Lung (tissue), 11 donors: ENCODE measurements at regions not wholly inside any gene's neighbourhood (a gene's known extent, or its start where the extent isn't known, plus 50 kb on each side); places are given as distances from the start of the nearest gene placed in this dataset.
A peak's percentile ranks its signal among the peaks of the same experiment; 100 is the strongest.

Experiments used
- ATAC-seq: fragments of 200-7000 bp; cut with Tn5 transposase; one replicate; pipeline ENCODE4 v1.9.1; 2020; ENCODE audit warnings: moderate number of reproducible peaks; ENCODE audit not compliant: insufficient read depth, low FRiP score
- DNase-seq, 3 donors: peaks; one replicate each; pipeline ENCODE4 v3.0.0-alpha.2; 2013 to 2017
- H3K27ac ChIP-seq, 2 donors: one replicate each; pipeline ENCODE4 v1.5.1; 2013; ENCODE audit warnings: mild to moderate bottlenecking in 2 of 2, moderate library complexity in 2 of 2, control low read depth in 1 of 2, inconsistent platforms in 1 of 2, low read depth in 1 of 2, low read length in 1 of 2
- H3K27me3 ChIP-seq, 3 donors: one replicate each; pipeline ENCODE4 v1.5.1; 2013; ENCODE audit warnings: low read length in 2 of 3; ENCODE audit not compliant: control insufficient read depth in 3 of 3, insufficient read depth in 3 of 3
- H3K36me3 ChIP-seq, 4 donors: one replicate each; pipeline ENCODE4 v1.5.1; 2013; ENCODE audit warnings: low read length in 4 of 4, mild to moderate bottlenecking in 1 of 4, moderate library complexity in 1 of 4; ENCODE audit not compliant: control insufficient read depth in 4 of 4, insufficient read depth in 4 of 4
- H3K4me1 ChIP-seq, 5 donors: one replicate each; pipeline ENCODE4 v1.5.1; 2013; ENCODE audit warnings: low read length in 5 of 5, mild to moderate bottlenecking in 2 of 5, moderate library complexity in 1 of 5; ENCODE audit not compliant: control insufficient read depth in 5 of 5, insufficient read depth in 5 of 5
- H3K4me3 ChIP-seq: one replicate; pipeline ENCODE4 v1.5.1; 2013; ENCODE audit warnings: mild to moderate bottlenecking, control low read depth, moderate library complexity
- H3K9ac ChIP-seq, 2 donors: one replicate each; pipeline ENCODE4 v1.5.1; 2013; ENCODE audit warnings: low read length in 2 of 2, control low read depth in 1 of 2; ENCODE audit not compliant: insufficient read depth in 1 of 2
- H3K9me3 ChIP-seq, 4 donors: one replicate each; pipeline ENCODE4 v1.5.1; 2013; ENCODE audit warnings: low read length in 3 of 4, mild to moderate bottlenecking in 1 of 4, moderate library complexity in 1 of 4; ENCODE audit not compliant: control insufficient read depth in 4 of 4, insufficient read depth in 3 of 4
- WGBS, 2 donors: extraction: QIAGEN DNeasy Blood & Tissue Kit; methylation state at CpG; one replicate each; pipeline ENCODE4 v1.1.7; 2013; 5-methylcytosine and 5-hydroxymethylcytosine counted together
- TF ChIP-seq, protein P1 (sequence below): IDR thresholded peaks from 2 replicates; pipeline ENCODE4 v1.5.1; 2012; ENCODE audit warnings: mild to moderate bottlenecking; ENCODE audit errors: control extremely low read depth, extremely low read depth
- donor health status: control.
- donor health status: control.
- donor health status: Bipolar disorder and iron deficiency.
- donor health status: healthy.
- donor health status: DM: yes; HTN: yes; CAD: no.

DNA sequence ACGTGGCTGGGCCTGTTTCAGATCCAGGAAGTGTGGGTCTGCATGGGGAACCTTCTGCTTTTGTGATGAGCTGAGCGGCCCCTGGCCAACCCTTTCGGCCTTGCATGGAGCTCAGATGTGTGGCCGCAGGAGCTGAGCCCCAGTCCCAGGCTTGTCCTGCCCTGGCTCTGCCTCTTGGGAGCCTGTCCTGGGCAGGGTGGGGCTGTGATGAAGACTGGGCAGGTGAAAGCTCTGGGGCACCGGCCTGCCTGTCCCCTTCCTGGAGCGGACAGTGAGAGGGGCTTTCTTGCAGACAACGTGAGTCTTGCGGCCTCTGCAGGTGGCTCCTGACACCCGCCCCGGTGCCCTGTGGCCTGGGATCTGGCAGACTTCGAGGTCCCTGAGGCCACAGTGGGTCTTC, 1296.6 kb downstream of the BRD1 start:
- WGBS, 2 donors = 81 to 84% methylated on average over 11 of the region's 11 CpGs
- ATAC-seq = no peak
- H3K4me3 ChIP-seq = no peak overlapping the region
- no peak for DNase-seq
- H3K36me3 ChIP-seq = no peaks in the 10 kb centered on the region
- H3K4me1 ChIP-seq = peaks cover 0 to 9% (median 0%) of the 10 kb centered on the region in 5 donors
- H3K27me3 ChIP-seq = no peaks in the 10 kb centered on the region
- H3K27ac ChIP-seq = no peak overlapping the region
- TF ChIP-seq, protein P1, sequence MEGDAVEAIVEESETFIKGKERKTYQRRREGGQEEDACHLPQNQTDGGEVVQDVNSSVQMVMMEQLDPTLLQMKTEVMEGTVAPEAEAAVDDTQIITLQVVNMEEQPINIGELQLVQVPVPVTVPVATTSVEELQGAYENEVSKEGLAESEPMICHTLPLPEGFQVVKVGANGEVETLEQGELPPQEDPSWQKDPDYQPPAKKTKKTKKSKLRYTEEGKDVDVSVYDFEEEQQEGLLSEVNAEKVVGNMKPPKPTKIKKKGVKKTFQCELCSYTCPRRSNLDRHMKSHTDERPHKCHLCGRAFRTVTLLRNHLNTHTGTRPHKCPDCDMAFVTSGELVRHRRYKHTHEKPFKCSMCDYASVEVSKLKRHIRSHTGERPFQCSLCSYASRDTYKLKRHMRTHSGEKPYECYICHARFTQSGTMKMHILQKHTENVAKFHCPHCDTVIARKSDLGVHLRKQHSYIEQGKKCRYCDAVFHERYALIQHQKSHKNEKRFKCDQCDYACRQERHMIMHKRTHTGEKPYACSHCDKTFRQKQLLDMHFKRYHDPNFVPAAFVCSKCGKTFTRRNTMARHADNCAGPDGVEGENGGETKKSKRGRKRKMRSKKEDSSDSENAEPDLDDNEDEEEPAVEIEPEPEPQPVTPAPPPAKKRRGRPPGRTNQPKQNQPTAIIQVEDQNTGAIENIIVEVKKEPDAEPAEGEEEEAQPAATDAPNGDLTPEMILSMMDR = no peak
- H3K9me3 ChIP-seq = no peaks in the 10 kb centered on the region
- H3K9ac ChIP-seq = no peak overlapping the region

DNA sequence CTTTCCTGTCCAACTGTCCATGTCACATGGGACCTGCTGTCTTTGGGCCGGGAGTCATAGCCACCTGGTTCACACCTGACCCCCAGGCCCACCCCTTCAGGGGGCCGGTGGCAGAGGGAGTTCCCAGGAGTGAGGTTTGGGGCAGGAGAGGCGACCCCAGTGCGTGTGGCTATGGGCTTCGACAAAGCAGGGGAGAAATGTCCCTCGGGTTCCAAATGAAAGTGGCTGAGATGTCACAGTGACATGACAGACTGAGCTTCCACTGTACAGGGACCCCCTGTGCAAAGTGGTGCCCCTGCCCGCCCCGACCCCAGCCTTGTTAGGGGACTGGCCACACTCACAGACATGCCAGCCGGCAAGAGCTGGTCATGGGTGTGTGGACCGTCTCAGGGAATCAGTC, 1297.0 kb downstream of the BRD1 start:
- Histone ChIP-seq H3K4me1 (peaks cover 0 to 5% (median 0%) of the 10 kb centered on the region in 5 donors), H3K27ac (no peak overlapping the region), H3K27me3 (no peaks in the 10 kb centered on the region), H3K4me3 (no peak overlapping the region), H3K9ac (no peak overlapping the region), H3K36me3 (no peaks in the 10 kb centered on the region), H3K9me3 (no peaks in the 10 kb centered on the region)
- TF ChIP-seq, protein P1 = no peak
- no peak for DNase-seq
- WGBS, 2 donors = 84 to 87% methylated on average over 10 of the region's 10 CpGs
- no peak for ATAC-seq

DNA sequence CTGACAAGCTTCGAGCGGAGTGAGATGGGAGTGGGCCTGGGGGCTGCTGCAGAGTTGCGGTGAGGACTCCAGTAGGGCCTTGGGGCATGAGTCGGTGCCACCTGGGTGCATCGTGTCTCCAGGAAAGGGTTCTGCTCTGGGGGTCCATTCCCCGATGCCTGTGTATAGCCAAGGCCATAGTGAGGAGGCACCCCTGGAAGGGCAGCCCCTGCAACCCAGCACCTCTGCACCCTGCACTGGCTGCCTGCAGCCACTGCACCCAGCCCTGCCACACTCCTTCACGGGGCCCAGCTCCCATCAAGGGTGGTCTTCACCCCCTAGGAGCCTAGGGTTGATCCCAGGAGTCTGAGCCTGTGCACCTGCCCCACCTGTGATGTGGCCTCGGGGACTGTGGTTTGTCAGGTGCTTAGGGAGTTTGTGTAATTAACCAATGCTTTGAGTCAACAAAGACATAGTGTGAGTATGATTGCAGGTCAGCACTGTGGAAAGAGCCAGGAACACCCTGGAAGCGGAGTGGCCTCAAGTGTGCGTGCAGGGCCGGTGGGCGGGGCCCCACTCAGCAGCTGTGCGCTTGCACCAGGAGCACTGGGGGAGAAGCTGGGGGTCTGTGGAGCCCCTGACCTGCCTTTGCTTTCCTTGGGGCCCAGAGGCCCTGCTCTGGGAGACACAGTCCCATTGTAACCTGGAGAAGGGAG, 1299.3 kb downstream of the BRD1 start:
- ATAC-seq = peak; percentile 3
- peak; percentile 30 to 51 (median 49) for DNase-seq
- WGBS, 2 donors = 80 to 92% methylated on average over 13 of the region's 13 CpGs

More for the DNA sequence above, 1299.3 kb downstream of the BRD1 start:
- H3K27me3 ChIP-seq = no peaks in the 10 kb centered on the region
- TF ChIP-seq, protein P1 = no peak
- H3K9me3 ChIP-seq = no peaks in the 10 kb centered on the region
- no peaks in the 10 kb centered on the region for H3K36me3 ChIP-seq
- no peak overlapping the region for H3K9ac ChIP-seq
- no peak overlapping the region for H3K4me3 ChIP-seq
- H3K4me1 ChIP-seq = no peaks in the 10 kb centered on the region
- H3K27ac ChIP-seq = no peak overlapping the region
